ENCODE measurements at regions not wholly inside any gene's neighbourhood (a gene's known extent, or its start where the extent isn't known, plus 50 kb on each side); places are given as distances from the start of the nearest gene placed in this dataset.

DNA sequence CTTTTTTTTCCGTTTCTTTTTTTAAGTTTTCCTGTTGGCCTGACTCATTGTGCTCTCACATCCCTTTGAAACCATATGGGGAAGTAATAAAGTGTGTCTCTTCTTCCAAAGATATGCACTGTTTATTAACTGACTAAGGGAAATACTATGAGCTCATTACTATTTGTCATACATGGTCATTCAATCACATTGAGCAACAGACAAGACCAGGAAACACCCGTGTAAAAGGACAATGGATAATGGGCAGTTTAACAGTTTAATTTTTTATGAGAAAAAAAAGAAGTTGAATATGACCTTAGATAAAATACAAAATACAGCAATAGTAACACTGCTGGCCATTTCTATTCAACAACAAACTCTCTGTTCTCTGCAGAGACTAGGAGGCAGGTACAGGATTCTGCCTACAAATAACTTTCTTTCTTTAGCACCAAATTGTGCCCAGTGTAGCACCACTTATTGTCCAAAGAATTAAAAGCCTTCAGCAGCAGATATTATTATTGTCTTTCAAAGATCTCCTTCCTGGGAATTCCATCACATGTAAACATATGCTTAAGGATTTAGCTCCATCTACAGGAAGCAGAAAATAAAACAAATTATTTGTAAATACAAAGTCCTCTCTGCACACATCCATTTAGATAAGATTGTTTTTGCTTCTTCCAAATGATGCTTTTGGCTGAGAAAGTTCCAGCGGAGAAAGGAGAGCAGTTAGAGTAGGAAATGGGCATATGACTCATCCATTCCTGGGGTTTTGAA lies 55.0 kb upstream of the AKR1E2 start:
- TF ChIP-seq, protein P1, sequence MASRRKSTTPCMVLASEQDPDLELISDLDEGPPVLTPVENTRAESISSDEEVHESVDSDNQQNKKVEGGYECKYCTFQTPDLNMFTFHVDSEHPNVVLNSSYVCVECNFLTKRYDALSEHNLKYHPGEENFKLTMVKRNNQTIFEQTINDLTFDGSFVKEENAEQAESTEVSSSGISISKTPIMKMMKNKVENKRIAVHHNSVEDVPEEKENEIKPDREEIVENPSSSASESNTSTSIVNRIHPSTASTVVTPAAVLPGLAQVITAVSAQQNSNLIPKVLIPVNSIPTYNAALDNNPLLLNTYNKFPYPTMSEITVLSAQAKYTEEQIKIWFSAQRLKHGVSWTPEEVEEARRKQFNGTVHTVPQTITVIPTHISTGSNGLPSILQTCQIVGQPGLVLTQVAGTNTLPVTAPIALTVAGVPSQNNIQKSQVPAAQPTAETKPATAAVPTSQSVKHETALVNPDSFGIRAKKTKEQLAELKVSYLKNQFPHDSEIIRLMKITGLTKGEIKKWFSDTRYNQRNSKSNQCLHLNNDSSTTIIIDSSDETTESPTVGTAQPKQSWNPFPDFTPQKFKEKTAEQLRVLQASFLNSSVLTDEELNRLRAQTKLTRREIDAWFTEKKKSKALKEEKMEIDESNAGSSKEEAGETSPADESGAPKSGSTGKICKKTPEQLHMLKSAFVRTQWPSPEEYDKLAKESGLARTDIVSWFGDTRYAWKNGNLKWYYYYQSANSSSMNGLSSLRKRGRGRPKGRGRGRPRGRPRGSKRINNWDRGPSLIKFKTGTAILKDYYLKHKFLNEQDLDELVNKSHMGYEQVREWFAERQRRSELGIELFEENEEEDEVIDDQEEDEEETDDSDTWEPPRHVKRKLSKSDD (conservative IDR thresholded peaks at IDR 0.05; ENCODE audit: low read length), result no peak
- TF ChIP-seq POLR2A (conservative IDR thresholded peaks at IDR 0.05), result no peak

Measured in K562 (cell line).